ENCODE measurements at regions not wholly inside any gene's neighbourhood (a gene's known extent, or its start where the extent isn't known, plus 50 kb on each side); places are given as distances from the start of the nearest gene placed in this dataset.
"Not testable (repeated sequence)": the region's sequence is repeated elsewhere in the genome, so short reads cannot be mapped to it uniquely, and the experiment has no call there.

GRCh38 chr1:110272045-110272444 is 61.9 kb downstream of the KCNC4 start:
- ChIA-PET CTCF (ENCODE audit: partially characterized antibody) (interaction anchor here (0.8 to 2.5 kb wide), 4 partner anchors 8 to 189 kb away, joined by 3 to 11 read pairs (median 4); no protein-coding TSS in a partner anchor), POLR2A (ENCODE audit: partially characterized antibody) (interaction anchor here (0.9 kb wide), 1 partner anchor 27 kb away, joined by 3 read pairs; no protein-coding TSS in a partner anchor)
- Histone ChIP-seq H2AK5ac (ENCODE audit: low read depth, low read length) (no peak overlapping the region), H4K91ac (replicated peaks; ENCODE audit: insufficient read length, low read length) (no peak overlapping the region), H2BK12ac (ENCODE audit: low read depth, low read length) (no peak overlapping the region; the same call in 1 of the 2 replicates), H2BK20ac (ENCODE audit: low read length) (no peak overlapping the region), H2BK5ac (ENCODE audit: low read depth, low read length) (no peak overlapping the region), H3K9me3 (ENCODE audit: insufficient read depth in 2 of 2, low read depth in 1 of 2, low read length in 1 of 2) (no peaks in the 10 kb centered on the region), H2AFZ (ENCODE audit: low read length) (no peak overlapping the region), H3K9ac (replicated peaks in 1 of 4; ENCODE audit: extremely low read depth in 1 of 4, low read depth in 3 of 4, low read length in 3 of 4) (no peak overlapping the region), H2BK15ac (ENCODE audit: low read length) (no peak overlapping the region), H3K27me3 (replicated peaks in 1 of 4; ENCODE audit: control insufficient read depth in 3 of 4, extremely low read depth in 1 of 4, insufficient read depth in 3 of 4, low read length in 3 of 4) (no peaks in the 10 kb centered on the region), H3K4me1 (replicated peaks in 1 of 4; ENCODE audit: control insufficient read depth in 3 of 4, insufficient read depth in 4 of 4, low read length in 3 of 4) (no peaks in the 10 kb centered on the region), H3K56ac (replicated peaks; ENCODE audit: insufficient read length, low read depth, low read length) (no peak overlapping the region), H3K23me2 (ENCODE audit: low read depth, low read length) (no peaks in the 10 kb centered on the region; the same call in 1 of the 2 replicates), H3K4ac (replicated peaks; ENCODE audit: insufficient read length, low read depth, low read length) (no peak overlapping the region), H3K4me2 (ENCODE audit: insufficient read depth in 1 of 2, low read depth in 2 of 2, low read length in 2 of 2) (no peak overlapping the region), H4K5ac (ENCODE audit: insufficient read length, low read depth, low read length) (no peak overlapping the region), H3K23ac (ENCODE audit: insufficient read length) (no peak overlapping the region), H3K18ac (ENCODE audit: extremely low read depth, low read length) (no peak overlapping the region), H4K8ac (ENCODE audit: extremely low read depth, insufficient read depth, low read length) (no peak overlapping the region), H3K79me1 (ENCODE audit: low read depth, low read length) (no peaks in the 10 kb centered on the region), H3K79me2 (ENCODE audit: control insufficient read depth in 1 of 2, insufficient read depth in 2 of 2, low read length in 2 of 2) (no peaks in the 10 kb centered on the region), H3K4me3 (ENCODE audit: extremely low read depth in 1 of 4, insufficient read depth in 2 of 4, low read depth in 3 of 4, low read length in 4 of 4) (no peak overlapping the region), H3K14ac (ENCODE audit: insufficient read length) (no peak overlapping the region), H3K36me3 (ENCODE audit: control insufficient read depth in 2 of 4, insufficient read depth in 4 of 4, low read length in 3 of 4) (no peaks in the 10 kb centered on the region), H2BK120ac (replicated peaks; ENCODE audit: low read depth, low read length) (no peak overlapping the region), H4K20me1 (replicated peaks in 1 of 2; ENCODE audit: control insufficient read depth in 1 of 2, insufficient read depth in 2 of 2, low read length in 2 of 2) (no peaks in the 10 kb centered on the region), H3K27ac (ENCODE audit: low read depth, low read length) (no peak overlapping the region)
- no peak for DNase-seq (ENCODE audit: low read depth in 1 of 2, low spot score in 2 of 2)
- peak; percentile 52; the same call in 1 of the 2 replicates for TF ChIP-seq TEAD4 (IDR thresholded peaks at IDR 0.05; ENCODE audit: low read depth, low read length)
- TF ChIP-seq SIX5 (IDR thresholded peaks at IDR 0.05; ENCODE audit: low read depth, low read length), result no peak
- no peak for FAIRE-seq

- WGBS, 2 experiments (ENCODE audit: extremely low coverage in 1 of 2, insufficient coverage in 1 of 2, insufficient read length in 1 of 2, insufficient replicate concordance in 2 of 2, low coverage in 1 of 2, low lambda C conversion rate in 2 of 2, missing lambda C conversion rate in 1 of 2), result 94% methylated on average over 2 of the region's 2 CpGs; no CpG with 5 or more reads in 1 of the 2 experiments
- POLR2A ChIA-PET (ENCODE audit: partially characterized antibody), result interaction anchor here (1.7 kb wide), 1 partner anchor 65 kb away, joined by 4 read pairs; the partner anchor contains the start of gene RBM15
Observed at GRCh38 chr1:110273832-110274231, 63.7 kb downstream of the KCNC4 start.

More at GRCh38 chr1:110273832-110274231, 63.7 kb downstream of the KCNC4 start:
- not testable (repeated sequence) for H2BK15ac ChIP-seq (ENCODE audit: low read length); H3K9me3 ChIP-seq (ENCODE audit: insufficient read depth in 2 of 2, low read depth in 1 of 2, low read length in 1 of 2); H3K4me2 ChIP-seq (ENCODE audit: insufficient read depth in 1 of 2, low read depth in 2 of 2, low read length in 2 of 2); H3K4ac ChIP-seq (replicated peaks; ENCODE audit: insufficient read length, low read depth, low read length); H3K14ac ChIP-seq (ENCODE audit: insufficient read length); H4K20me1 ChIP-seq (replicated peaks in 1 of 2; ENCODE audit: control insufficient read depth in 1 of 2, insufficient read depth in 2 of 2, low read length in 2 of 2); H3K79me2 ChIP-seq (ENCODE audit: control insufficient read depth in 1 of 2, insufficient read depth in 2 of 2, low read length in 2 of 2); H3K56ac ChIP-seq (replicated peaks; ENCODE audit: insufficient read length, low read depth, low read length); H3K4me1 ChIP-seq (replicated peaks in 1 of 4; ENCODE audit: control insufficient read depth in 3 of 4, insufficient read depth in 4 of 4, low read length in 3 of 4); H2AK5ac ChIP-seq (ENCODE audit: low read depth, low read length); H4K91ac ChIP-seq (replicated peaks; ENCODE audit: insufficient read length, low read length); H3K23ac ChIP-seq (ENCODE audit: insufficient read length); H3K18ac ChIP-seq (ENCODE audit: extremely low read depth, low read length); H3K9ac ChIP-seq (replicated peaks in 1 of 4; ENCODE audit: extremely low read depth in 1 of 4, low read depth in 3 of 4, low read length in 3 of 4); H2BK12ac ChIP-seq (ENCODE audit: low read depth, low read length); H3K23me2 ChIP-seq (ENCODE audit: low read depth, low read length); H3K27me3 ChIP-seq (replicated peaks in 1 of 4; ENCODE audit: control insufficient read depth in 3 of 4, extremely low read depth in 1 of 4, insufficient read depth in 3 of 4, low read length in 3 of 4); H3K4me3 ChIP-seq (ENCODE audit: extremely low read depth in 1 of 4, insufficient read depth in 2 of 4, low read depth in 3 of 4, low read length in 4 of 4); H2BK5ac ChIP-seq (ENCODE audit: low read depth, low read length); H4K5ac ChIP-seq (ENCODE audit: insufficient read length, low read depth, low read length); H2BK20ac ChIP-seq (ENCODE audit: low read length); H3K79me1 ChIP-seq (ENCODE audit: low read depth, low read length); H2AFZ ChIP-seq (ENCODE audit: low read length); H3K27ac ChIP-seq (ENCODE audit: low read depth, low read length); FAIRE-seq; DNase-seq (ENCODE audit: low read depth in 1 of 2, low spot score in 2 of 2); H2BK120ac ChIP-seq (replicated peaks; ENCODE audit: low read depth, low read length); H3K36me3 ChIP-seq (ENCODE audit: control insufficient read depth in 2 of 4, insufficient read depth in 4 of 4, low read length in 3 of 4); H4K8ac ChIP-seq (ENCODE audit: extremely low read depth, insufficient read depth, low read length)
- CTCF ChIA-PET (ENCODE audit: partially characterized antibody), result interaction anchor here (0.9 kb wide), 2 partner anchors 10 to 39 kb away, joined by 3 read pairs; no protein-coding TSS in a partner anchor

All from H1 (cell line).